ENCODE measurements at regions not wholly inside any gene's neighbourhood (a gene's known extent, or its start where the extent isn't known, plus 50 kb on each side); places are given as distances from the start of the nearest gene placed in this dataset.

DNA sequence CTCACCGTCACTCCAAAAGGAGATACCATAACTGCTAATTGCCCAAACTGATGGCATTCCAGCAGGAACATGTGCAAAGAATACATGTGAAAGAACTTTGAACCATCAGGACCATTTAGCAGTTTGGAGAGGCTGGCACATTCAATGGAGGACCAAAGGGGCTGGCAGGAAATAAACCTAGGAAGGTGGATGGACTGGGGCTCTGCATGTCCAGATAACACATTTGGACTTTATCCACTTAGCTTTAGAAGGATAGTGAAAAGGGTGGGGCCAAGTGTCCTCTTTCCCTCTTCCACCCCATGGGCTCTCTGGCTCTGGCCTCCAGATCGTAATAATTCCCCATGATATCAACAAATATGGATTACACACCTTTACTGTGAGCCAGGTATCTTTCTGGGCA, 58.8 kb upstream of the CALM2 start:
- no peak overlapping the region for H2AFZ ChIP-seq (ENCODE audit: low read depth, low read length)
- FAIRE-seq (no peak), DNase-seq (ENCODE audit: low read depth, low spot score) (no peak)
- no peaks in the 10 kb centered on the region for H3K9me1 ChIP-seq (replicated peaks; ENCODE audit: control insufficient read depth, extremely low read depth, insufficient read depth, low read length)
- CTCF ChIA-PET: no interaction called here
- no peak overlapping the region for H3K4me3 ChIP-seq (replicated peaks in 1 of 3; ENCODE audit: insufficient read depth in 1 of 3, low read depth in 1 of 3, low read length in 3 of 3)
- no TSS peak for BruUV-seq (replicated peaks)
- H3K27ac ChIP-seq (ENCODE audit: insufficient read depth, low read depth, low read length): no peak overlapping the region
- no peaks in the 10 kb centered on the region for H3K4me1 ChIP-seq (ENCODE audit: control insufficient read depth, extremely low read depth, insufficient read depth, low read length)
- no peaks in the 10 kb centered on the region for H3K36me3 ChIP-seq (ENCODE audit: control insufficient read depth in 2 of 2, extremely low read depth in 1 of 2, insufficient read depth in 2 of 2, low read length in 2 of 2)
- no peak for TF ChIP-seq POLR2A (IDR thresholded peaks at IDR 0.05; ENCODE audit: low read depth, low read length)
- TF ChIP-seq JUN (IDR thresholded peaks at IDR 0.05; ENCODE audit: borderline replicate concordance, insufficient read depth, insufficient read length, low read depth): no peak
- TF ChIP-seq FOS (IDR thresholded peaks at IDR 0.05; ENCODE audit: borderline replicate concordance, insufficient read depth, low read length): no peak
- TF ChIP-seq MYC (IDR thresholded peaks at IDR 0.05; ENCODE audit: low read depth, low read length): no peak
- no peaks in the 10 kb centered on the region for H3K9me3 ChIP-seq (replicated peaks; ENCODE audit: control insufficient read depth, insufficient read depth, low read length)
- H3K79me2 ChIP-seq (ENCODE audit: control insufficient read depth, insufficient read depth, low read length): no peaks in the 10 kb centered on the region
- dilution Hi-C loops (cut with MboI; ENCODE audit: extremely low pct_ligation_motif_present, low sequenced_read_pairs) (no loop called here), intact Hi-C loops (cut with micrococcal nuclease) (no loop called here)
- H3K27me3 ChIP-seq (ENCODE audit: control insufficient read depth in 2 of 2, insufficient read depth in 2 of 2, low read length in 2 of 2): peaks cover 0 to 6% of the 10 kb centered on the region in 2 experiments
- no peaks in the 10 kb centered on the region for H4K20me1 ChIP-seq (replicated peaks; ENCODE audit: control insufficient read depth, extremely low read depth, insufficient read depth, low read length)
- H3K4me2 ChIP-seq (ENCODE audit: insufficient read depth, low read length): no peak overlapping the region
- POLR2A ChIA-PET: no interaction called here
- no peak overlapping the region for H3K9ac ChIP-seq (replicated peaks; ENCODE audit: extremely low read depth, insufficient read depth, low read length)

DNA sequence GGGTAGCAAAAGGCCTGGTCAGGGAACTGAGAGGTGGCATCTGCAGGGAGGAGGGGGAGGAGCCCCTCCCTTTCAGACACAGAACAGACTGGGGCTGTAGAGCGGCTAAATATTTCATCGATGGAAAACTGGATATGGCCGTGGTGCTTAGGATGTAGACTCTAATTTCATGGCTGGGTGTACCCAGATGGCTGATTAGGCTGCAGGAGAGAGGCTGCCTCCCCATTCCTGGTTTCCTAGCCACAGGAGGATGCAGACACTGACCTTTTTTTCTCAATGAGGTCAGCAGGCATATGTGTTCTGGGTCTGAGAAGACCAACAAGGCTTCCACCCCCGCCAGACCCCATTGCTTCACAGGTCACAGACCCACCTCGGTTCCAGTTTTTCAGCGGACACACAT, 58.1 kb upstream of the CALM2 start:
- H3K9me3 ChIP-seq (replicated peaks; ENCODE audit: control insufficient read depth, insufficient read depth, low read length): no peaks in the 10 kb centered on the region
- H3K27me3 ChIP-seq (ENCODE audit: control insufficient read depth in 2 of 2, insufficient read depth in 2 of 2, low read length in 2 of 2): peaks cover 0 to 2% of the 10 kb centered on the region in 2 experiments
- H3K79me2 ChIP-seq (ENCODE audit: control insufficient read depth, insufficient read depth, low read length): no peaks in the 10 kb centered on the region
- no peaks in the 10 kb centered on the region for H3K4me1 ChIP-seq (ENCODE audit: control insufficient read depth, extremely low read depth, insufficient read depth, low read length)
- no peak overlapping the region for H3K27ac ChIP-seq (ENCODE audit: insufficient read depth, low read depth, low read length)
- POLR2A ChIA-PET: no interaction called here
- H3K9ac ChIP-seq (replicated peaks; ENCODE audit: extremely low read depth, insufficient read depth, low read length): no peak overlapping the region
- DNase-seq (ENCODE audit: low read depth, low spot score) (no peak), FAIRE-seq (no peak)
- CTCF ChIA-PET: no interaction called here
- no peak overlapping the region for H3K4me3 ChIP-seq (replicated peaks in 1 of 3; ENCODE audit: insufficient read depth in 1 of 3, low read depth in 1 of 3, low read length in 3 of 3)
- BruUV-seq (replicated peaks): no TSS peak
- no peak overlapping the region for H3K4me2 ChIP-seq (ENCODE audit: insufficient read depth, low read length)
- dilution Hi-C loops (cut with MboI; ENCODE audit: extremely low pct_ligation_motif_present, low sequenced_read_pairs) (no loop called here), intact Hi-C loops (cut with micrococcal nuclease) (no loop called here)
- H3K9me1 ChIP-seq (replicated peaks; ENCODE audit: control insufficient read depth, extremely low read depth, insufficient read depth, low read length): no peaks in the 10 kb centered on the region
- TF ChIP-seq GATA2 (IDR thresholded peaks at IDR 0.05; ENCODE audit: insufficient read depth, insufficient read length, low read depth, low read length): no peak
- no peak for TF ChIP-seq FOS (IDR thresholded peaks at IDR 0.05; ENCODE audit: borderline replicate concordance, insufficient read depth, low read length)
- TF ChIP-seq EZH2 (IDR thresholded peaks at IDR 0.05; ENCODE audit: borderline replicate concordance, low read depth, low read length, severe bottlenecking): no peak
- TF ChIP-seq POLR2AphosphoS5 (IDR thresholded peaks at IDR 0.05; ENCODE audit: insufficient read depth, low read depth, low read length): no peak
- no peak for TF ChIP-seq MYC (IDR thresholded peaks at IDR 0.05; ENCODE audit: low read depth, low read length)
- TF ChIP-seq, protein P1, sequence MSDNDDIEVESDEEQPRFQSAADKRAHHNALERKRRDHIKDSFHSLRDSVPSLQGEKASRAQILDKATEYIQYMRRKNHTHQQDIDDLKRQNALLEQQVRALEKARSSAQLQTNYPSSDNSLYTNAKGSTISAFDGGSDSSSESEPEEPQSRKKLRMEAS (IDR thresholded peaks at IDR 0.05; ENCODE audit: insufficient read depth, insufficient read length): no peak
- TF ChIP-seq, protein P2, sequence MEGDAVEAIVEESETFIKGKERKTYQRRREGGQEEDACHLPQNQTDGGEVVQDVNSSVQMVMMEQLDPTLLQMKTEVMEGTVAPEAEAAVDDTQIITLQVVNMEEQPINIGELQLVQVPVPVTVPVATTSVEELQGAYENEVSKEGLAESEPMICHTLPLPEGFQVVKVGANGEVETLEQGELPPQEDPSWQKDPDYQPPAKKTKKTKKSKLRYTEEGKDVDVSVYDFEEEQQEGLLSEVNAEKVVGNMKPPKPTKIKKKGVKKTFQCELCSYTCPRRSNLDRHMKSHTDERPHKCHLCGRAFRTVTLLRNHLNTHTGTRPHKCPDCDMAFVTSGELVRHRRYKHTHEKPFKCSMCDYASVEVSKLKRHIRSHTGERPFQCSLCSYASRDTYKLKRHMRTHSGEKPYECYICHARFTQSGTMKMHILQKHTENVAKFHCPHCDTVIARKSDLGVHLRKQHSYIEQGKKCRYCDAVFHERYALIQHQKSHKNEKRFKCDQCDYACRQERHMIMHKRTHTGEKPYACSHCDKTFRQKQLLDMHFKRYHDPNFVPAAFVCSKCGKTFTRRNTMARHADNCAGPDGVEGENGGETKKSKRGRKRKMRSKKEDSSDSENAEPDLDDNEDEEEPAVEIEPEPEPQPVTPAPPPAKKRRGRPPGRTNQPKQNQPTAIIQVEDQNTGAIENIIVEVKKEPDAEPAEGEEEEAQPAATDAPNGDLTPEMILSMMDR (IDR thresholded peaks at IDR 0.05; ENCODE audit: extremely low read depth in 1 of 2, insufficient read depth in 1 of 2, low read depth in 1 of 2, low read length in 2 of 2): no peak
- TF ChIP-seq JUN (IDR thresholded peaks at IDR 0.05; ENCODE audit: borderline replicate concordance, insufficient read depth, insufficient read length, low read depth): no peak
- TF ChIP-seq POLR2A (IDR thresholded peaks at IDR 0.05; ENCODE audit: low read depth, low read length): no peak
- H4K20me1 ChIP-seq (replicated peaks; ENCODE audit: control insufficient read depth, extremely low read depth, insufficient read depth, low read length): no peaks in the 10 kb centered on the region
- no peak overlapping the region for H2AFZ ChIP-seq (ENCODE audit: low read depth, low read length)
- no peaks in the 10 kb centered on the region for H3K36me3 ChIP-seq (ENCODE audit: control insufficient read depth in 2 of 2, extremely low read depth in 1 of 2, insufficient read depth in 2 of 2, low read length in 2 of 2)
